Stimulated activated CD4-positive, alpha-beta T cell treated with anti-CD3 and anti-CD28 coated beads, Interleukin-12 subunit alpha, Interleukin-12 subunit beta, amount 100 ng/mL, for 4 hours (primary cell): ENCODE measurements at regions not wholly inside any gene's neighbourhood (a gene's known extent, or its start where the extent isn't known, plus 50 kb on each side); places are given as distances from the start of the nearest gene placed in this dataset.
"Not testable (repeated sequence)": the region's sequence is repeated elsewhere in the genome, so short reads cannot be mapped to it uniquely, and the experiment has no call there.

Experiments
- DNase-seq: peaks from one replicate; pipeline ENCODE4 v3.0.0-alpha.2; 2020

GRCh38 chr6:112464901-112465665 lies 118.0 kb downstream of the RFPL4B start:
- DNase-seq, result no peak

GRCh38 chr6:112466373-112467151 lies 119.4 kb downstream of the RFPL4B start:
- DNase-seq, result no peak

GRCh38 chr6:112468359-112468758 lies 121.2 kb downstream of the RFPL4B start:
- no peak for DNase-seq

- DNase-seq, result no peak
Measured at GRCh38 chr6:112469306-112469705, 122.2 kb downstream of the RFPL4B start.

- no peak for DNase-seq
Measured at GRCh38 chr6:112470376-112470775, 123.2 kb downstream of the RFPL4B start.

GRCh38 chr6:112470950-112471349 lies 123.8 kb downstream of the RFPL4B start:
- DNase-seq, result no peak

GRCh38 chr6:112475083-112475482 lies 128.0 kb downstream of the RFPL4B start:
- no peak for DNase-seq

GRCh38 chr6:112477125-112477524 lies 130.0 kb downstream of the RFPL4B start:
- DNase-seq, result no peak

GRCh38 chr6:112478036-112478435 lies 130.9 kb downstream of the RFPL4B start:
- DNase-seq, result no peak

GRCh38 chr6:112479975-112480374 lies 132.8 kb downstream of the RFPL4B start:
- DNase-seq, result not testable (repeated sequence)

GRCh38 chr6:112480553-112480952 lies 133.4 kb downstream of the RFPL4B start:
- no peak for DNase-seq

GRCh38 chr6:112481211-112481610 lies 134.1 kb downstream of the RFPL4B start:
- no peak for DNase-seq

GRCh38 chr6:112482373-112482772 lies 135.2 kb downstream of the RFPL4B start:
- no peak for DNase-seq

GRCh38 chr6:112485120-112485826 lies 138.1 kb downstream of the RFPL4B start:
- DNase-seq, result no peak

- DNase-seq, result no peak
Measured at GRCh38 chr6:112485827-112486212, 138.7 kb downstream of the RFPL4B start.

GRCh38 chr6:112486454-112486853 lies 139.3 kb downstream of the RFPL4B start:
- no peak for DNase-seq

GRCh38 chr6:112488238-112488637 lies 141.1 kb downstream of the RFPL4B start:
- no peak for DNase-seq

GRCh38 chr6:112501705-112502104 lies 154.6 kb downstream of the RFPL4B start:
- no peak for DNase-seq

GRCh38 chr6:112502351-112503090 lies 155.4 kb downstream of the RFPL4B start:
- no peak for DNase-seq

- no peak for DNase-seq
Measured at GRCh38 chr6:112503091-112503596, 156.0 kb downstream of the RFPL4B start.

- no peak for DNase-seq
Measured at GRCh38 chr6:112504621-112505020, 157.5 kb downstream of the RFPL4B start.

- DNase-seq, result no peak
Measured at GRCh38 chr6:112511441-112511840, 164.3 kb downstream of the RFPL4B start.

GRCh38 chr6:112513175-112513574 lies 166.0 kb downstream of the RFPL4B start:
- DNase-seq, result no peak
